ENCODE measurements at regions not wholly inside any gene's neighbourhood (a gene's known extent, or its start where the extent isn't known, plus 50 kb on each side); places are given as distances from the start of the nearest gene placed in this dataset.
"Not testable (repeated sequence)": the region's sequence is repeated elsewhere in the genome, so short reads cannot be mapped to it uniquely, and the experiment has no call there.

DNA sequence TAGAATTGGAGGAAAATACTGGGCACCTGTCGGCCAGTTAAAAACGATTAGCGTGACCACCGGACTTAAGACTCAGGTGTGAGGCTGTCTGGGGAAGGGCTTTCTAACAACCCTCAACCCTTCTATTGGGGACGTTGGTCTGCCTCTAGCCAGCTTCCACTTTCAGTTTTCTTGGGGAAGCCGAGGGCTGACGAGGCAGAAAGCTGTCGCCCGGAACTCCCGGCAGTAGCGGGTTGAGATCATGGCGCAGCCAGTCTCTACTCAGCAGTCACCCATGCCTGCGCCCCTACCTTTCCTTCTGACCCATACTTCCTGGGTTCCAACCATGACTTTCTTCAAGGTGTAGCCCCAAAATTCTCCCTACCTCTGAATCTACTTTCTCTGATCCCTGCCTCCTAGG lies 1424.1 kb downstream of the SLITRK1 start:
- H3K9me3 ChIP-seq, result no peaks in the 10 kb centered on the region
- DNase-seq (ENCODE audit: low spot score in 2 of 2), result no peak
- in situ Hi-C loops (cut with MboI; ENCODE audit: low sequenced_read_pairs), result no loop called here
- no peaks in the 10 kb centered on the region for H3K36me3 ChIP-seq (replicated peaks)
- no peaks in the 10 kb centered on the region for H3K4me1 ChIP-seq
- no peak overlapping the region for H3K4me3 ChIP-seq
- no peaks in the 10 kb centered on the region for H3K27me3 ChIP-seq (ENCODE audit: low read depth)

DNA sequence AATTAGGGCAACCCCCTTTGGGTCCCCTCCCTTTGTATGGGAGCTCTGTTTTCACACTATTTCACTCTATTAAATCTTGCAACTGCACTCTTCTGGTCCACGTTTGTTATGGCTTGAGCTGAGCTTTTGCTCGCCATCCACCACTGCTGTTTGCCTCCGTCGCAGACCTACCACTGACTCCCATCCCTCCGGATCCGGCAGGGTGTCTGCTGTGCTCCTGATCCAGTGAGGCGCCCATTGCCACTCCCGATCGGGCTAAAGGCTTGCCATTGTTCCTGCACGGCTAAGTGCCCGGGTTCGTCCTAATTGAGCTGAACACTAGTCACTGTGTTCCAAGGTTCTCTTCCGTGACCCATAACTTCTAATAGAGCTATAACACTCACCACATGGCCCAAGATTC lies 1424.7 kb downstream of the SLITRK1 start:
- H3K36me3 ChIP-seq (replicated peaks); H3K27me3 ChIP-seq (ENCODE audit: low read depth); H3K9me3 ChIP-seq; H3K4me3 ChIP-seq; DNase-seq (ENCODE audit: low spot score in 2 of 2); in situ Hi-C loops (cut with MboI; ENCODE audit: low sequenced_read_pairs); H3K4me1 ChIP-seq: not testable (repeated sequence)

DNA sequence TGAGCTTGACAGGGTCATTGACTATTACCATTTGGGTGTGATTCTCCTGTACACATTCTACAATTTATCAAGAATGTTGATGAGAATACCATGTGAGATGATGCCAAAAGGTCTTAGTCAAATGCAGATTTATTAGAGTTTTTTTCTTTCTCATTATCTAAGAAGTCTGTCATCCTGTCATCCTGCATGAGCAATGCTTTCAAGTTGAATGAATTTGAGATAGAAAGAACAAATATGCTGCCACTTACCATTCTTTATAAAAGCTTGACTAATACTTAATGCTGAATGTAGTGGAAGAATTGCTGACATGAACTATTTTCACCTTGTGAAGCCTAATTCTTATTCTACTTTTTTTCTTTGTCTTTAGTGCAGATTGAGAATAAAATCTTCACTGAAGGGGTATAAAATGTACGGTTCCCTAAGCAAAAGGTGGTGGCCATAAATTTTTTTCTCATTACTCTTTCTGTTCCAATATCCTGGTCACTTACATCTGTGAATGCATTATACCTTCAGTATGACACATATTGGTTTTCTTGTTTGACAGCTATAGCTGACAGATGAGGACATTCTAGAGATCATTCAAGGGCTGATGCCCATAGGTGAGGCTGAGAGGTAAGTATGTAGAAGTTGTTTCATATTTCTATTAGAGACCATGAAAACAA lies 1434.7 kb downstream of the SLITRK1 start:
- Histone ChIP-seq H3K4me3 (no peak overlapping the region), H3K4me1 (no peaks in the 10 kb centered on the region), H3K27me3 (ENCODE audit: low read depth) (no peaks in the 10 kb centered on the region), H3K9me3 (no peaks in the 10 kb centered on the region), H3K36me3 (replicated peaks) (no peaks in the 10 kb centered on the region)
- no peak for DNase-seq (ENCODE audit: low spot score in 2 of 2)
- in situ Hi-C loops (cut with MboI; ENCODE audit: low sequenced_read_pairs), result no loop called here

DNA sequence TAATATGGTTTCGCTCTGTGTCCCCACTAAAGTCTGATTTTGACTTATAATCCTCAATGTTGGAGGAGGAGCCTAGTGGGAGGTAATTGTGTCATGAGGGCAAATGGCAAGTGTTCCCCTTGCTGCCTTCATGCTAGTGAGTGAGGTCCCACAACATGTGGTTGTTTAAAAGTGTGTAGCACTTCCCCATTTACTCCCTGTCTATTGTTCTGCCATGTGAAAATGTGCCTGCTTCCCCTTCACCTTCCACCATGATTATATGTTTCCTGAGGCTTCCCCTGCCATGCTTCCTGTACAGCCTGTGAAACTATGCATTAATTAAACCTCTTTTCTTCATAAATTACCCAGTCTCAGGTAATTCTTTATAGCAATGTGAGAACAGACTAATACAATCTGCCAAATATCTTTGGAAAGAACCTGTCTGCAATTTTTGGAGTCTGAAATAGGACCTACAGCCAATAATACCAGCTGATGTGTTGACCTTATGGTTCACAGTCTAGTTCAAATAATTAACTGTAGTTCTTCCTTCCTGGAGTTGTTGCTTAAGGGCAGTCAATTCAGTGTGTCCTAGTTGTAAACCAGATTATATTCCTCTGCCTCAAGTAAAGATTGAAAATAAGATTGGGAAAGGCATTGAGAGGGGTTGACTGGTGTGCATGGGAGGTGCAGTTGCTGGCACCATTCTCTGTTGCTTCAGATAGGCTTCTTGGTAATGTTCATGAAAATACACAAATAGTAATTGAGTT lies 1442.9 kb downstream of the SLITRK1 start:
- H3K4me3 ChIP-seq, result no peak overlapping the region
- no peak for DNase-seq (ENCODE audit: low spot score in 2 of 2)
- no peaks in the 10 kb centered on the region for H3K9me3 ChIP-seq
- H3K27me3 ChIP-seq (ENCODE audit: low read depth), result no peaks in the 10 kb centered on the region
- in situ Hi-C loops (cut with MboI; ENCODE audit: low sequenced_read_pairs), result no loop called here
- no peaks in the 10 kb centered on the region for H3K36me3 ChIP-seq (replicated peaks)
- H3K4me1 ChIP-seq, result no peaks in the 10 kb centered on the region

DNA sequence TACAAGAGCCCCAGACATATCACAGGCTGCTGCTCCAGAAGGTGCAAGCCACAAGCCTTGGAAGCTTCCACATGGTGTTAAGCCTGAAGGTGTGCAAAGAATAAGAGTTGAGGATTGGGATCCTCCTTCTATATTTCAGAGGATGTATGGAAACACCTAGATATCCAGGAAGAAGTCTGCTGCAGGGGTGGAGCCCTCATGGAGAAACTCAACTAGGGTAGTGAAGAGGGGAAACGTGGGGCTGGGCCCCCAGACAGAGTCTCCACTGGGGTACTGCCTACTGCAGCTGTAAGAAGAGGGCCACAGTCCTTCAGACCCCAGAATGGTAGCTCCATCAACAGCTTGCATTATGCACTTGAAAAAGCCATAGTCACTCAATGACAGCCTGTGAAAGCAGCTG lies 1444.0 kb downstream of the SLITRK1 start:
- no peaks in the 10 kb centered on the region for H3K4me1 ChIP-seq
- no peak for DNase-seq (ENCODE audit: low spot score in 2 of 2)
- in situ Hi-C loops (cut with MboI; ENCODE audit: low sequenced_read_pairs), result no loop called here
- H3K36me3 ChIP-seq (replicated peaks), result no peaks in the 10 kb centered on the region
- no peaks in the 10 kb centered on the region for H3K27me3 ChIP-seq (ENCODE audit: low read depth)
- H3K4me3 ChIP-seq, result no peak overlapping the region
- H3K9me3 ChIP-seq, result no peaks in the 10 kb centered on the region

DNA sequence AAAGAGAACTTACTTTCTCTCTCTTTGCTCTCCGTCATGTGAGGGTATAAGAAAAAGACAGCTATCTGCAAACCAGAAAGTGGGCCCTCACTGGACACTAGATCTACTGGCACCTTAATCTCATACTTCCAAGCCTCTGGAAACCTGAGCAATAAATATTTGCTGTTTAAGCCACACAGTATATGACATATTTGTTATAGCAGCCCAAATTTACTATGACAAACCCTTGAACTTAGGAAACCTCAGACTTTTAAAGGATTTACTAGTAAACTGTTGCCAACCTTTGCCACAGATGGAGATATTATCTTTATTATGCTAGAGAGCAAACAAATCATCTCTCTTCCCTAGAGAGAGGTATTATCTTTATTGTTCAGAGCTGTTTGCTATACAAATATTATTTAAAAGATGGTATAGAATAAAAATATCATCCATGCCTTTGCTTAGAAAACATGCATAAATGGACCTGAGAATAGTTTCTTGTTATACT lies 1446.1 kb downstream of the SLITRK1 start:
- no peak for DNase-seq (ENCODE audit: low spot score in 2 of 2)
- in situ Hi-C loops (cut with MboI; ENCODE audit: low sequenced_read_pairs), result no loop called here
- Histone ChIP-seq H3K9me3 (no peaks in the 10 kb centered on the region), H3K4me1 (no peaks in the 10 kb centered on the region), H3K36me3 (replicated peaks) (no peaks in the 10 kb centered on the region), H3K4me3 (no peak overlapping the region), H3K27me3 (ENCODE audit: low read depth) (no peaks in the 10 kb centered on the region)

DNA sequence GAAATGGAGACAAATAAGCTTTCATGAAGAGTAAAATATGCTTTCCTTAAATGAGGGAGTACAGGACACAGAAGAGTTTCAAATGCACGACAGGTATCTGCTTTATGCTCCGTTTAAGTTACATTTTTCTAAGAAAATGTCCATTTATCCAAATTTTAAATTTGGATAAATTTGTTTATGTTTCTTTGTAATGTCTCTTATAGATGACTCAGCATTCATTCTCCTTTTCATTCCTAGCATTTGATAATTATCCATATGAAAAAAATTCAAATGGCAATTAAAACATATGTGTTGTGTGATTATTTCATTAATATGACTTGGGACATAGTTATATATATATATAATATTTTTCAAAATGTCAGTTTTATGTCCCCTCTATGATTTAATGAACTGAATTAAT lies 1449.3 kb downstream of the SLITRK1 start:
- H3K36me3 ChIP-seq (replicated peaks), result no peaks in the 10 kb centered on the region
- H3K4me3 ChIP-seq, result no peak overlapping the region
- no peaks in the 10 kb centered on the region for H3K4me1 ChIP-seq
- no peak for DNase-seq (ENCODE audit: low spot score in 2 of 2)
- H3K27me3 ChIP-seq (ENCODE audit: low read depth), result no peaks in the 10 kb centered on the region
- in situ Hi-C loops (cut with MboI; ENCODE audit: low sequenced_read_pairs), result no loop called here
- H3K9me3 ChIP-seq, result no peaks in the 10 kb centered on the region

DNA sequence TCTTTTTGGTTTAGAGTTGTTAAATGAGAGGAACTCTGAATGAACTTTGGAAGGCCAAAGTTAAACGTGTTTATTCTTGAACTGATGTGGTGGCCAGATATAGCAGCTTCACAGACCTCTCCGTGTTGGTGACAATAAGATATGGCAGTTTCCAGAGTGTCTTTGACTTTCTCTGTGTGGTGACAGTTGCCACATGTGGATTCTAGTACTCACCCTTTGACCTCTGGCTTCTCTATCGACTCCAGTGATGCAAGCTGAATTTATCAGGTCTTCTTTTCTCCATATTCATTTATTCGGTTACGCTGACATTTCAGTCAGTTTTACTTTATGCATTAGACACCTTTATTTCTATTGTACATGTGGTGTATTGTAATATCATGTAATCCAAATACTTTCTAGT lies 1469.5 kb downstream of the SLITRK1 start:
- Histone ChIP-seq H3K9me3 (no peaks in the 10 kb centered on the region), H3K4me1 (no peaks in the 10 kb centered on the region), H3K36me3 (replicated peaks) (no peaks in the 10 kb centered on the region), H3K4me3 (no peak overlapping the region), H3K27me3 (ENCODE audit: low read depth) (no peaks in the 10 kb centered on the region)
- no peak for DNase-seq (ENCODE audit: low spot score in 2 of 2)
- in situ Hi-C loops (cut with MboI; ENCODE audit: low sequenced_read_pairs), result no loop called here

DNA sequence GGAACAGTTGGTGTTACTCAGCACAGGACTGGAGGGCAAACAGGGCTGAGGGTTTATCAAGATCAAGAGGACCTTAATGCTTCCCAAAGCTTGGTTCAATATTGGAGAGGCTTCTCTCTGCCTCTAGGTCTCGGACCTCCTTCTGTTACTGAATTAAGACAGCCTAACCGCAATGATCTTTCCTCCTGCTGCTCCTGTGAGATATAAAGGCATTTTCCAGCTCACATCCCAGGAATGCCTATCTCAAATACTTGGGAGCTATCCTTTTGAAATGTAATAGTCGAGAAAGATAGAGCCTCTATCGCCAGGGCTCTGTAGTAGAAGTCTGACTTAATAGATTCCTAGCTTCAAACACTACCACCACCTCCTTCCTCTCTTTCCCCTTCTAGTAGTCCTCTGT lies 1475.0 kb downstream of the SLITRK1 start:
- DNase-seq (ENCODE audit: low spot score in 2 of 2), result no peak
- Histone ChIP-seq H3K4me1 (no peaks in the 10 kb centered on the region), H3K4me3 (no peak overlapping the region), H3K36me3 (replicated peaks) (no peaks in the 10 kb centered on the region), H3K27me3 (ENCODE audit: low read depth) (no peaks in the 10 kb centered on the region), H3K9me3 (no peaks in the 10 kb centered on the region)
- in situ Hi-C loops (cut with MboI; ENCODE audit: low sequenced_read_pairs), result no loop called here

DNA sequence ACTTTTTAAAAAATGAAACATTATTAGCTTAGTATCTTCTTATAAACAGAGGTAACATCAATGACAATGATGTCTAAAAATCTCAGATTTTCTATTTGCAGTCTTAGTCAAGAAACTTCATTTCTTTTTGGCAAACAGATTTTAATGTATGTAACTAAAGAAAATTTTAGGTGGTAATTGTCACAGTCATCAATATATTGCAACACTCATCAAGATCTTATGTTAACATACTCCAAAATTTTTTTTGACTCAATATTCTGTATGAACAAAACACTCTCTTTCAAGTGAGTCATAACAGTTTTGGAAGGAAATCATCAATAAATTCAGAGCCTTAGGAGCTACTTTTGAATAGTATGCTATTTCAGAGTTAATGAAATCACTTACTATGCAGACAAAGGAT lies 1507.6 kb downstream of the SLITRK1 start:
- no peak overlapping the region for H3K4me3 ChIP-seq
- in situ Hi-C loops (cut with MboI; ENCODE audit: low sequenced_read_pairs), result no loop called here
- H3K4me1 ChIP-seq, result peaks cover 8% of the 10 kb centered on the region; the same call in 1 of the 2 replicates

DNA sequence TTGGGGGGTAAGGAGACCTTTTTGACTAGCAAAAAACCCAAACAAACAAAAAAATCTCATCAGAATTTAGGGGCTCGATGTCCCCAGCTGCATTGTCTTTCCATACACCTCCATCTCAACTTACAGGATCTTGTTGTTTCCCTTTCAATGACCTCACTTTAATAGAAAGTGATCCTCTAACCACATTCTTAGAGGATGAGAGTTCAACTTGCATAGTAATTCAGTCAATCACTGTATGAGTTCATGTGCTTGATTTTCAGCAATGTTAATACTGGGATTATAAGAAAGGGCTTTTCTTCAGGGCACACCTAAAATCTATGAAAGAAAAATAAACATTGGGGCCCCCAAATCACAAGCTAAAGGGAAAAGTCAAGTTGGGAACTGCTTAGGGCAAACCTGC lies 1512.0 kb downstream of the SLITRK1 start:
- no peak for DNase-seq (ENCODE audit: low spot score in 2 of 2)
- in situ Hi-C loops (cut with MboI; ENCODE audit: low sequenced_read_pairs), result no loop called here

More for the DNA sequence above, 1507.6 kb downstream of the SLITRK1 start:
- no peaks in the 10 kb centered on the region for H3K27me3 ChIP-seq (ENCODE audit: low read depth)
- no peaks in the 10 kb centered on the region for H3K9me3 ChIP-seq
- H3K36me3 ChIP-seq (replicated peaks), result no peaks in the 10 kb centered on the region
- no peak for DNase-seq (ENCODE audit: low spot score in 2 of 2)

DNA sequence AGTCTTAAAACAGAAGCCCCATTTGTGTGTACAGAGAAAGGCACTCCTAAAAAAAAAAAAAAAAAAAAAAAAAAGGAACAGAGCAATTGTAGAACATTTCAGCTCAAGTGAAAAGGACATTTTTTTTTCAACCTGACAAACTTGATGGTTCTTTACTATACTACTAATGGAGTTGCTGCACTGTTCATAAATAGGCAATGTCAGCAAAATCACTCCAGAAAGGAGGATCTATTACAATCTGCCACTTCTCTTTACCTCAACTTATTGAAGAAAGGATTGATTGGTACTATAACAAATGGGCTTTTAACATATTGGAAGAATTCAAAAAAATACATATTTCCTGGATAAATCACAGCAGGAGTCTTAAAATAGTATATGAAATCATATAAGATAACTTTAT lies 1517.7 kb downstream of the SLITRK1 start:
- Histone ChIP-seq H3K9me3 (no peaks in the 10 kb centered on the region), H3K4me3 (no peak overlapping the region), H3K36me3 (replicated peaks) (no peaks in the 10 kb centered on the region), H3K27me3 (ENCODE audit: low read depth) (no peaks in the 10 kb centered on the region), H3K4me1 (no peaks in the 10 kb centered on the region)
- in situ Hi-C loops (cut with MboI; ENCODE audit: low sequenced_read_pairs), result no loop called here
- DNase-seq (ENCODE audit: low spot score in 2 of 2), result no peak

More for the DNA sequence above, 1512.0 kb downstream of the SLITRK1 start:
- Histone ChIP-seq H3K9me3 (no peaks in the 10 kb centered on the region), H3K36me3 (replicated peaks) (no peaks in the 10 kb centered on the region), H3K4me1 (peaks cover 6% of the 10 kb centered on the region; the same call in 1 of the 2 replicates), H3K27me3 (ENCODE audit: low read depth) (no peaks in the 10 kb centered on the region), H3K4me3 (no peak overlapping the region)

DNA sequence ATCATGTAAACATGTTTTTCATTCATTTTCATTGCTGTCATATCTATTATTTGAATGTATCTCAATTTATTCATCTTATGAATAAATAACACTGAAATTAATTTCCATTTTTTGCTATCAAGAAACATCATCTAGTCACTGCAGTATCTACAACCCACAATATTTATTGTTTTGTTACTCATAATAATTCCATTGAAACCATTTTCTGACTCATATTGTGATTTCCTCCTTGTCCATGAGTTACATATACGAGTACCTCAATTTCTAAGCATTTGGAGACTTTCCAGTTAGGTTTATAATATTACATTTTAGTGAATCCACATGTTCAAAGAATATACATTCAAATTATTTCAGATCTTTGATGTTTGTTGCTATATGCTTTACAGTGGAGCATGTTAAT lies 1524.0 kb downstream of the SLITRK1 start:
- H3K4me3 ChIP-seq, result no peak overlapping the region
- H3K36me3 ChIP-seq (replicated peaks), result no peaks in the 10 kb centered on the region
- no peaks in the 10 kb centered on the region for H3K27me3 ChIP-seq (ENCODE audit: low read depth)
- H3K9me3 ChIP-seq, result no peaks in the 10 kb centered on the region
- DNase-seq (ENCODE audit: low spot score in 2 of 2), result no peak
- H3K4me1 ChIP-seq, result no peaks in the 10 kb centered on the region
- in situ Hi-C loops (cut with MboI; ENCODE audit: low sequenced_read_pairs), result no loop called here

DNA sequence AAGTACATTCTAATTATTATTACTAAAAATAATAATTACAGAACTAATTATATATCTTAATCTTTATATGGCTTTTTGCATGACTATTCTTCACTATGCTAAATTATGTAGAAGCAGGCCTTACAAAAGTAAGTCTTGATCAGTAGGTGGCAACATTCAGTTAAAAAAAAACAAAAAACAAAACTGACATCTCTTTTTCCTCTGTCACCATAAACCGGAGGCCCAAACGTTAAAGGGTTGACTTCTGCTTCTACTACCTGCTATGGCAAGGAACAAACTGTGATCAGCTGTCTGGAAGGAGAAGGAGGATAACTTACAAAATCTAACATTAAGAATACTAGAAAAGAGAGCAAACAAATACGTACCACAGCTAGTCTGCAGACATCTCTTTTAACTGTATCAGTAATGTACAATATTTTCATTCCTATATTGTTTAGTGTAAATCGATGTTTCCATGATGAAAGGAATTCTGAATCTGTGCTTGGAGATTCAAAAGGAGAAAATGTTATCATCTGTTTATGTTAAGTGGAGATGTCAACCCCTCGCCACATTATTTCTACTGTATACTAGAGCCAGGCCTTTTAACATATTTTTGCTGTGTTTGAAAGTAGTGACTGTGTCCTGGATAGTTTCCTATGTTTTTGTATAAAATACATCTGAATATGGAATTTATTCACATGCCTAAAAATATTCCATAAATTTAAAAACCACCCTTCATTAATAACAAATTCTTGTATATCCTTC lies 1525.4 kb downstream of the SLITRK1 start:
- H3K27me3 ChIP-seq (ENCODE audit: low read depth), result no peaks in the 10 kb centered on the region
- no peaks in the 10 kb centered on the region for H3K4me1 ChIP-seq
- H3K36me3 ChIP-seq (replicated peaks), result no peaks in the 10 kb centered on the region
- no peaks in the 10 kb centered on the region for H3K9me3 ChIP-seq
- H3K4me3 ChIP-seq, result no peak overlapping the region
- DNase-seq (ENCODE audit: low spot score in 2 of 2), result no peak
- in situ Hi-C loops (cut with MboI; ENCODE audit: low sequenced_read_pairs), result no loop called here

All from HAP-1 (cell line).